Uterus (tissue), 3 donors: ENCODE measurements at regions not wholly inside any gene's neighbourhood (a gene's known extent, or its start where the extent isn't known, plus 50 kb on each side); places are given as distances from the start of the nearest gene placed in this dataset.

Experiments
- DNase-seq, 2 donors: peaks; one replicate each; pipeline ENCODE4 v3.0.0-alpha.2; 2019 to 2020
- H3K27ac ChIP-seq, 2 donors: fragments of 200-600 bp; sonication (generic); 1 replicate in 1 of 2; 2 replicates in 1 of 2; pipeline ENCODE4 v1.5.1; 2016 to 2018
- H3K27me3 ChIP-seq, 2 donors: fragments of 200-600 bp; sonication (generic); one replicate each; pipeline ENCODE4 v1.5.1; 2018 to 2019; ENCODE audit warnings: control low read depth in 1 of 2
- H3K36me3 ChIP-seq, 2 donors: fragments of 200-600 bp; sonication (generic); one replicate each; pipeline ENCODE4 v1.5.1; 2019; ENCODE audit warnings: control low read depth in 1 of 2
- H3K4me1 ChIP-seq, 2 donors: fragments of 200-600 bp; sonication (generic); one replicate each; pipeline ENCODE4 v1.5.1; 2018 to 2019; ENCODE audit warnings: control low read depth in 1 of 2
- H3K4me3 ChIP-seq, 2 donors: fragments of 200-600 bp; sonication (generic); 1 replicate in 1 of 2; 2 replicates in 1 of 2; pipeline ENCODE4 v1.5.1; 2018 to 2019; ENCODE audit warnings: mild to moderate bottlenecking in 1 of 2
- H3K9me3 ChIP-seq, 2 donors: fragments of 200-600 bp; sonication (generic); one replicate each; pipeline ENCODE4 v1.5.1; 2019; ENCODE audit warnings: control low read depth in 1 of 2
- POLR2A ChIP-seq, 2 donors: fragments of 450-650 bp; IDR thresholded peaks; one replicate each; pipeline ENCODE4 v1.6.1; 2016; ENCODE audit warnings: antibody characterized with exemption in 2 of 2, mild to moderate bottlenecking in 1 of 2, moderate library complexity in 1 of 2
- intact Hi-C: fragments of 100-400 bp; cut with DNase I; formaldehyde crosslinking; loops from one replicate; pipeline ENCODE4 v1.15.1; 2023; ENCODE audit warnings: low total_unique reads
- TF ChIP-seq, protein P1 (sequence below), 4 experiments: fragments of 200-600 bp in 2 of 4; fragments of 450-650 bp in 2 of 4; sonication (generic) in 2 of 4; IDR thresholded peaks; one replicate each; pipeline ENCODE4 v1.5.1; 2016 to 2019; ENCODE audit warnings: antibody characterized with exemption in 4 of 4, mild to moderate bottlenecking in 2 of 4, moderate library complexity in 1 of 4
- donor health status: DM: yes; HTN: yes; CAD: no.

DNA sequence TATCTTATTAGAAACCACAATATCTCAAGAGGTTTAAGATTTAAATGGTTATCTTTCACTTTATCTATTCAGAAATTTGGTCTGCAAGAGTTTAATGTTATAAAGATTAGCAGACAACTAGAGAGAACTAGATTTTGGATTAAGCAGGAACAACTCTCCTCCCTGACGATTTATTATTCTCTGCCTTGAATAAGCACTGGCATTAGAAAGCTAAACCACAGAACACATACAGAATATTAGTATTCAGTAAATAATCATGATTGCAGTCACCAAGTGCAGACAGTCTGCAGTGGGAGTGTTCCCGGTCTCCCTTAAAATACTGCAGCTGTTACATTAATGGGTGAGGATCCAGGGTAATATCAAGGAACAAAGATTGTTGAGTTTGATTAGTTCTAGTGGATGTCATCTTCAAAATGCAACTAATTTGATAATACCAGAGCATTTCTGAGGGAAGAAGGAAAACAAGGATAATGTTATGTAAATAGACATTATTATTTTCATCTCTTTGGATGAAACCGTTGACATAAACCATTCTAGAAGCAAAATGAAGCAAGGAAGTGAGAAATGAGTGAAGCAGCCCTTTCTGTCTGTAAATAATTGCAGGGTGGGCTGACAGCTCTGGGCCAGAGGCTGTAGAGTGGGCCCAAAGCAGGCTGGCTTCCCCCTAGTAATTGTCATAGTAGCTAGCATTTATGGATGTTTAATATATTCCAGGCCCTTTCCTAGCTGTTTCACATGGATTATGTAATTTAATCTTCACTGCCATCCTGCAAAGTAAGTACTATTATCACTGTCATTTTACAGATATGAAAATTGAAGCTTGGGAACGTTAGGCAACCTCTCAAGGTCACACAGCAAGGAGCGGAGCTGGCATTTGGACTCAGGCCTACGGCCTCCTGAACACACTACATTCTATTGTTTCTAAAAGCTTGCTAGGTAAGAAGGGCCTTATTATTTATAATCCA lies 79.4 kb downstream of the DYRK2 start:
- Histone ChIP-seq H3K27me3 (no peaks in the 10 kb centered on the region), H3K4me3 (no peak overlapping the region), H3K36me3 (no peaks in the 10 kb centered on the region), H3K27ac (no peak overlapping the region), H3K9me3 (no peaks in the 10 kb centered on the region), H3K4me1 (no peaks in the 10 kb centered on the region)
- intact Hi-C loops = no loop called here
- no peak for TF ChIP-seq POLR2A (IDR thresholded peaks at IDR 0.05)
- TF ChIP-seq, protein P1, sequence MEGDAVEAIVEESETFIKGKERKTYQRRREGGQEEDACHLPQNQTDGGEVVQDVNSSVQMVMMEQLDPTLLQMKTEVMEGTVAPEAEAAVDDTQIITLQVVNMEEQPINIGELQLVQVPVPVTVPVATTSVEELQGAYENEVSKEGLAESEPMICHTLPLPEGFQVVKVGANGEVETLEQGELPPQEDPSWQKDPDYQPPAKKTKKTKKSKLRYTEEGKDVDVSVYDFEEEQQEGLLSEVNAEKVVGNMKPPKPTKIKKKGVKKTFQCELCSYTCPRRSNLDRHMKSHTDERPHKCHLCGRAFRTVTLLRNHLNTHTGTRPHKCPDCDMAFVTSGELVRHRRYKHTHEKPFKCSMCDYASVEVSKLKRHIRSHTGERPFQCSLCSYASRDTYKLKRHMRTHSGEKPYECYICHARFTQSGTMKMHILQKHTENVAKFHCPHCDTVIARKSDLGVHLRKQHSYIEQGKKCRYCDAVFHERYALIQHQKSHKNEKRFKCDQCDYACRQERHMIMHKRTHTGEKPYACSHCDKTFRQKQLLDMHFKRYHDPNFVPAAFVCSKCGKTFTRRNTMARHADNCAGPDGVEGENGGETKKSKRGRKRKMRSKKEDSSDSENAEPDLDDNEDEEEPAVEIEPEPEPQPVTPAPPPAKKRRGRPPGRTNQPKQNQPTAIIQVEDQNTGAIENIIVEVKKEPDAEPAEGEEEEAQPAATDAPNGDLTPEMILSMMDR (IDR thresholded peaks at IDR 0.05) = no peak
- no peak for DNase-seq

DNA sequence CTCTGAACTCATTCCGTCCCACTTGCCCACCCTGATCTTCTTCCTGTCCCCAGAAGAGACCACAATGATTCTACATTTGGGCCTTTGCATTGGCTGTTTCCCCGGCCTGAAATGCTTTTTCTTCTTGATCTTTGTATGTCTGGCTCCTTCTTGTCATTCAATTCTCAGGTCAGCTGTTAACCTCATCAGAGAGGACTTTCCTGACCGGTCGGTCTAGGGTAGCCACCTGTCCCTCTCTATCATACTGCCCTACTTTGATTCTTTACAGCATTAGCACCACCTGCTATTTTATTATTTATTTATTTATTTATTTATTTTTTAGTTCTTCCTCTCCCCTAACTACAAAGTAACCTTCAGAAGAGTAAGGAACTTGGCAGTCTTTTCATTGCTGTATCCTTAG lies 84.3 kb downstream of the DYRK2 start:
- intact Hi-C loops = no loop called here
- H3K36me3 ChIP-seq = no peaks in the 10 kb centered on the region
- H3K9me3 ChIP-seq = no peaks in the 10 kb centered on the region
- no peak overlapping the region for H3K4me3 ChIP-seq
- no peaks in the 10 kb centered on the region for H3K27me3 ChIP-seq
- no peak overlapping the region for H3K27ac ChIP-seq
- H3K4me1 ChIP-seq = no peaks in the 10 kb centered on the region
- no peak for DNase-seq
- TF ChIP-seq, protein P1 (IDR thresholded peaks at IDR 0.05) = no peak
- no peak for TF ChIP-seq POLR2A (IDR thresholded peaks at IDR 0.05)

DNA sequence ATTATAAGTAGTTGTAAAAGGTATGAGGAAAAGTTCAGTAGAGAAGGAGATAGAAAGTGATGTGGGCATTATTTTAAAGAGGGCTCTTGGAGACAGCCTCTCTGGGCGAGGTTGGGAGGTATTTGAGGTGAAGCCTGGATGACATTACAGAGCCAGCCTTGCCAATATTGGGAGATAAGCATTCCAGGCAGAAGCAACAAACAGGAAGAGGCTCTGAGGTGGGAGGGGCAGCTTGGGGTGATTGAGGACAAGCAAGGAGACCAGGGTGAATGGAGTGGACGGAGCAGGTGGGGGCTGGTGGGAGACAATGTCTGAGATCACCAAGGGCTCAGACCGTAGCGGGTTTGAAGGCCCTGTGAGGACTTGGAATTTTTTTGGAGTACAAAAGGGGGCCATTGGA lies 87.3 kb downstream of the DYRK2 start:
- Histone ChIP-seq H3K4me1 (no peaks in the 10 kb centered on the region), H3K27ac (no peak overlapping the region), H3K9me3 (no peaks in the 10 kb centered on the region), H3K4me3 (no peak overlapping the region), H3K27me3 (no peaks in the 10 kb centered on the region), H3K36me3 (no peaks in the 10 kb centered on the region)
- TF ChIP-seq POLR2A (IDR thresholded peaks at IDR 0.05) = no peak
- TF ChIP-seq, protein P1 (IDR thresholded peaks at IDR 0.05) = no peak
- no peak for DNase-seq
- intact Hi-C loops = no loop called here

DNA sequence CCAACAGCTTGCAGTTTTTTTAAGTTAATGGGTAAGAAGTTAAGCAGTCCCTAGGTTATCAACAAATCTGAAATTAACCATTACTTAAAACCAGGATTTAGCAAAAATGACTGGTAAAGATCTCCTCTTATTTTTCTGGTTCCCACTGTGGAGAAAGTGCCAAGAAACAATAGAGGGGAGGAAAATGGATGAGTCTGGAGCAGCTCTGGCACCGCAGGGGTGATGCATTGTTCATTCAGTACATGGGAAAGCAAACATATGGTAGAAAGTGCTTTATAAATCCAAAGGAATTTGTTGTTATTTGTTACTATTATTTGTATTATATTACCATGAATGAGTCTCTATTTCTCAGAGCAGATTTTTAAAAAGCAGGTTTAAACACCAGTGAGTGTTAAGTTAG lies 92.2 kb downstream of the DYRK2 start:
- Histone ChIP-seq H3K27me3 (no peaks in the 10 kb centered on the region), H3K36me3 (no peaks in the 10 kb centered on the region), H3K4me3 (no peak overlapping the region), H3K4me1 (no peaks in the 10 kb centered on the region), H3K27ac (no peak overlapping the region), H3K9me3 (no peaks in the 10 kb centered on the region)
- DNase-seq = no peak
- TF ChIP-seq, protein P1 (IDR thresholded peaks at IDR 0.05) = no peak
- no peak for TF ChIP-seq POLR2A (IDR thresholded peaks at IDR 0.05)
- intact Hi-C loops = no loop called here

DNA sequence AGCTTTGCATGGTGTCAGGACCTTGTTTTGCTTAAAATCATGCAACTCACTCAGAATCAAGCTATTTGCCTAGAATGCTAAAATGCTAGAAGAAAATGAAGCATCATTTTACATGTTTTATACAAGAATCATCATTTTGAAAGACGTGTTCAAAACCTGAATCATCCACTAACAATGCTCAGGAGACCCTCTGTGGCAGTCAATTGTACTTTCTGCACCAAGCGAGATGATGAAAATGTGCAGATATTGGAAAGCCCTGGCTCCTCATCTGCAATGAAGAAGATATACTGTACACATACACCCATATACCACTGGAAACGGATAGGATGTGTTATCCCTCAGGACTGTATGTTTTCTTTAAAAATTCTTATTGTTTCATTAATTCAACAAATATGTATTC lies 92.7 kb downstream of the DYRK2 start:
- Histone ChIP-seq H3K27ac (no peak overlapping the region), H3K4me3 (no peak overlapping the region), H3K4me1 (no peaks in the 10 kb centered on the region), H3K9me3 (no peaks in the 10 kb centered on the region), H3K36me3 (no peaks in the 10 kb centered on the region), H3K27me3 (no peaks in the 10 kb centered on the region)
- TF ChIP-seq POLR2A (IDR thresholded peaks at IDR 0.05) = no peak
- TF ChIP-seq, protein P1 (IDR thresholded peaks at IDR 0.05) = no peak
- DNase-seq = no peak
- intact Hi-C loops = no loop called here
